HFFc6 (cell line): ENCODE measurements at regions not wholly inside any gene's neighbourhood (a gene's known extent, or its start where the extent isn't known, plus 50 kb on each side); places are given as distances from the start of the nearest gene placed in this dataset.
"Not testable (repeated sequence)": the region's sequence is repeated elsewhere in the genome, so short reads cannot be mapped to it uniquely, and the experiment has no call there.

Source experiments
- DNase-seq: peaks from one replicate; pipeline ENCODE4 v3.0.0-alpha.2; 2018
- H3K27ac Mint-ChIP-seq: 2 replicates; pipeline ENCODE4 v1.8.0; 2020; ENCODE audit warnings: mild to moderate bottlenecking, mixed read lengths
- H3K27me3 Mint-ChIP-seq: 2 replicates; pipeline ENCODE4 v1.8.0; 2021; ENCODE audit warnings: mild to moderate bottlenecking, moderate library complexity, mixed read lengths; ENCODE audit not compliant: insufficient read depth
- H3K36me3 Mint-ChIP-seq: 2 replicates; pipeline ENCODE4 v1.8.0; 2021; ENCODE audit warnings: low read depth, mixed read lengths
- H3K4me1 Mint-ChIP-seq: 2 replicates; pipeline ENCODE4 v1.8.0; 2020; ENCODE audit warnings: low read depth, mixed read lengths
- H3K4me3 Mint-ChIP-seq: 2 replicates; pipeline ENCODE4 v1.8.0; 2020; ENCODE audit warnings: mild to moderate bottlenecking, moderate library complexity, mixed read lengths
- H3K9me3 Mint-ChIP-seq: 2 replicates; pipeline ENCODE4 v1.8.0; 2020; ENCODE audit warnings: mild to moderate bottlenecking, mixed read lengths
- TF ChIP-seq, protein P1 (sequence below): fragments of 200-600 bp; sonication (generic); IDR thresholded peaks from 2 replicates; pipeline ENCODE4 v1.5.0; 2021; ENCODE audit warnings: antibody characterized with exemption, mild to moderate bottlenecking

DNA sequence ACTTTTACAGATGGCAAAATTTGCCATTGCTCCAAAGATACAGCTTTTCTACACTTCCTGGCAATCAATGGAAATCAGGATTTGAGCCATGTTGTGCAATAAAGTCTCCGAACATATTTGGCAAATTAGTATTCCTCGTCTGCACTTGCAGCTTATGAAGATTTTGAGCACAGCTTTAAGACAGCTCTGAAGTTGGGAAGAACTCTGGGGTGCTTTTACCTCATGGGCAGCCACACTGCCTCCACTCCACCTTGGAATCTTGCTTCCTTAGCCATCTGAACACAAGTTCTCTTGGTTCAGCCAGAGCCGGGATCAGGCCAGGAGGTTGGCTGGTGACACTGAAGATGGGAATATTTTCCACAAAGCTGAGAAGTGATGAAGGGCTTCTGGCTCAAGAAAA is 191.2 kb downstream of the CWF19L2 start:
- no peaks in the 10 kb centered on the region; the same call in 1 of the 2 replicates for H3K9me3 Mint-ChIP-seq
- no peak overlapping the region for H3K27ac Mint-ChIP-seq
- H3K4me3 Mint-ChIP-seq: no peak overlapping the region
- DNase-seq: no peak
- no peaks in the 10 kb centered on the region for H3K27me3 Mint-ChIP-seq
- no peaks in the 10 kb centered on the region for H3K36me3 Mint-ChIP-seq
- TF ChIP-seq, protein P1, sequence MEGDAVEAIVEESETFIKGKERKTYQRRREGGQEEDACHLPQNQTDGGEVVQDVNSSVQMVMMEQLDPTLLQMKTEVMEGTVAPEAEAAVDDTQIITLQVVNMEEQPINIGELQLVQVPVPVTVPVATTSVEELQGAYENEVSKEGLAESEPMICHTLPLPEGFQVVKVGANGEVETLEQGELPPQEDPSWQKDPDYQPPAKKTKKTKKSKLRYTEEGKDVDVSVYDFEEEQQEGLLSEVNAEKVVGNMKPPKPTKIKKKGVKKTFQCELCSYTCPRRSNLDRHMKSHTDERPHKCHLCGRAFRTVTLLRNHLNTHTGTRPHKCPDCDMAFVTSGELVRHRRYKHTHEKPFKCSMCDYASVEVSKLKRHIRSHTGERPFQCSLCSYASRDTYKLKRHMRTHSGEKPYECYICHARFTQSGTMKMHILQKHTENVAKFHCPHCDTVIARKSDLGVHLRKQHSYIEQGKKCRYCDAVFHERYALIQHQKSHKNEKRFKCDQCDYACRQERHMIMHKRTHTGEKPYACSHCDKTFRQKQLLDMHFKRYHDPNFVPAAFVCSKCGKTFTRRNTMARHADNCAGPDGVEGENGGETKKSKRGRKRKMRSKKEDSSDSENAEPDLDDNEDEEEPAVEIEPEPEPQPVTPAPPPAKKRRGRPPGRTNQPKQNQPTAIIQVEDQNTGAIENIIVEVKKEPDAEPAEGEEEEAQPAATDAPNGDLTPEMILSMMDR: no peak
- H3K4me1 Mint-ChIP-seq: no peaks in the 10 kb centered on the region

- Mint-ChIP-seq H3K4me1 (no peaks in the 10 kb centered on the region), H3K9me3 (no peaks in the 10 kb centered on the region; the same call in 1 of the 2 replicates), H3K27ac (no peak overlapping the region), H3K36me3 (no peaks in the 10 kb centered on the region), H3K4me3 (no peak overlapping the region), H3K27me3 (no peaks in the 10 kb centered on the region)
- TF ChIP-seq, protein P1: no peak
- DNase-seq: no peak
Measured at GRCh38 chr11:107265591-107266121, 192.0 kb downstream of the CWF19L2 start.

DNA sequence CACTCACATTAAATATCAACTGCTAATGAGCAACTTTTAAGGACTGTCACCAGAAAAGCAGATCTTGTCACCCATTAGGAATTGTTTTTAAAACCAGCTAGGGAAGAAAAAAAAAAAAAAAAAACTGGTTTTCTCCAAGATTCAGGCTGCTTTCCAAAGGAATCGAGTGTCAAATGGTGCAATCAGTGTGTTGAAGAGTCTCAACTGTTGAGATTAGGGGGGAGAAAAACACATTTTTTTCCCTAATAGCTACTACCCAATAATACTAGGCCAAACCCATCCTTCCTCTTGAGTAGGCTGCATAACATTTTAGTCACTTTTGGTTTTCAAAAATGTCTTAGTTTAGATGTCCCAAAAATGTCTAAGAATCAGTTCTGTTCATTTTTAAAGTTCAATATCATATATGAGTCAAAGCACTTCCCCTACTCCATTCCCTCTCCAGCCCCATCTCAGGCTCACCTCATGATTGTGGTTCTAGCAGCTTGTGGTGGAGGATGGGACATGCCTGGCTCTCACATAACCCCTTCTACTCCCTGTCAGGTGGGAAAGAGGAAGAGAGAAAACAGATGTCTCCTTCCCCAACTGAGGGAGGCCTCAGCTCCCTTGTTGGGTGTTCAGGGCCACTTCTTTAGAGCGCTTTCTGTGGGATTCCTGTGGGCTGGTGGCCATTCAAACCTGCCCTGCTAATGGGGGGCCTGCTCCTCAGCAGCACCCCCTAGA is 193.6 kb downstream of the CWF19L2 start:
- no peak overlapping the region for H3K4me3 Mint-ChIP-seq
- no peaks in the 10 kb centered on the region for H3K36me3 Mint-ChIP-seq
- no peaks in the 10 kb centered on the region for H3K4me1 Mint-ChIP-seq
- H3K27me3 Mint-ChIP-seq: no peaks in the 10 kb centered on the region
- DNase-seq: no peak
- TF ChIP-seq, protein P1: no peak
- no peak overlapping the region for H3K27ac Mint-ChIP-seq
- H3K9me3 Mint-ChIP-seq: no peaks in the 10 kb centered on the region; the same call in none of the 2 replicates

DNA sequence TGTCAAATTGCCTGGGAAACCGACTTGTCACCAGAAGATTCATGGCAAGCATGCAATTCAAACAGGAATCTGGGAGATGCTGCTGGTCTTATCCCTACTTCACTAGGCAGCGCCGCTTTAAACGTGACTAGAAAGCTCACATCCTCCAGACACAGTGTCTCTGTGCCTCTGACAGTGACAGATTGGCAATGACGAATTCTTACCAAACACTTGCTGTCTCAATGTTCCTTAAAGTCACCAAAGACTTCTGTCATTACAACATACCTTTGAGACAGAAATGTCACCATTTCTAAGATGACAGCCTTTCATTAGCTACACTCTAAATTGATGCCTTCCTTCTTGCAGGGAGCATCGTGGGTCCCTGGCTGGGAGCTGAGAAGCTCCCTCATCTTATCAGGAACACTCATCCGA is 197.8 kb downstream of the CWF19L2 start:
- Mint-ChIP-seq H3K9me3 (peaks cover 10% of the 10 kb centered on the region), H3K36me3 (no peaks in the 10 kb centered on the region), H3K4me1 (no peaks in the 10 kb centered on the region), H3K27ac (no peak overlapping the region), H3K27me3 (no peaks in the 10 kb centered on the region; the same call in 1 of the 2 replicates), H3K4me3 (no peak overlapping the region)
- DNase-seq: no peak
- TF ChIP-seq, protein P1: no peak

DNA sequence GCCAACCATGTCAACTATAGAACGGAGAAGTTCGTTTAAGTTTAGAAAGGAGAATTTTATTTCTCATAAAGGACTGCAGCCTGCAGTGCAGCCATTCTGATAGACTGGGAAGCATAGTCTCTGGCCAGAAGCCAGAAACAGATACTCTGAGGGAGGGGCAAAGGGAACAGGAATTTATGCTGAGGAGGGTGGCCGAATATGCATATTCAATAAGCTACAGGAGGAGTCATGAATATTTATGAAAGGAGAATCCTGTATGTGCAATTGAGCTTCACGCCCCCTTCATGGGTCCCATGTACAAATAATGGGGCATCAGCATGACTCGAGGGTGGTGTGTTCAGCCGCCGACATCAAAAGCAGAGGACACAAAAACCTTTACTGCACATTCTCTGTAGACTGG is 199.9 kb downstream of the CWF19L2 start:
- Mint-ChIP-seq H3K27me3 (peaks cover 2% of the 10 kb centered on the region), H3K9me3 (peaks cover 13% of the 10 kb centered on the region; the same call in 1 of the 2 replicates), H3K4me3 (no peak overlapping the region), H3K36me3 (no peaks in the 10 kb centered on the region), H3K4me1 (no peaks in the 10 kb centered on the region), H3K27ac (no peak overlapping the region)
- TF ChIP-seq, protein P1: no peak
- no peak for DNase-seq

GRCh38 chr11:107253661-107254060 is 204.0 kb downstream of the CWF19L2 start:
- H3K9me3 Mint-ChIP-seq: peaks cover 22% of the 10 kb centered on the region
- H3K4me3 Mint-ChIP-seq, H3K27ac Mint-ChIP-seq: not testable (repeated sequence)

More at GRCh38 chr11:107253661-107254060, 204.0 kb downstream of the CWF19L2 start:
- not testable (repeated sequence) for H3K36me3 Mint-ChIP-seq, DNase-seq, H3K27me3 Mint-ChIP-seq, H3K4me1 Mint-ChIP-seq
